ENCODE measurements at regions not wholly inside any gene's neighbourhood (a gene's known extent, or its start where the extent isn't known, plus 50 kb on each side); places are given as distances from the start of the nearest gene placed in this dataset.
"Not testable (repeated sequence)": the region's sequence is repeated elsewhere in the genome, so short reads cannot be mapped to it uniquely, and the experiment has no call there.

- DNase-seq = no peak
Measured at GRCh38 chr12:131321988-131322387, 368.3 kb downstream of the ADGRD1 start.

GRCh38 chr12:131322460-131322859 lies 368.8 kb downstream of the ADGRD1 start:
- DNase-seq = not testable (repeated sequence)

- no peak for DNase-seq
Measured at GRCh38 chr12:131323879-131324278, 370.2 kb downstream of the ADGRD1 start.

- peak; percentile 11 for DNase-seq
Measured at GRCh38 chr12:131327521-131328488, 374.1 kb downstream of the ADGRD1 start.

DNA sequence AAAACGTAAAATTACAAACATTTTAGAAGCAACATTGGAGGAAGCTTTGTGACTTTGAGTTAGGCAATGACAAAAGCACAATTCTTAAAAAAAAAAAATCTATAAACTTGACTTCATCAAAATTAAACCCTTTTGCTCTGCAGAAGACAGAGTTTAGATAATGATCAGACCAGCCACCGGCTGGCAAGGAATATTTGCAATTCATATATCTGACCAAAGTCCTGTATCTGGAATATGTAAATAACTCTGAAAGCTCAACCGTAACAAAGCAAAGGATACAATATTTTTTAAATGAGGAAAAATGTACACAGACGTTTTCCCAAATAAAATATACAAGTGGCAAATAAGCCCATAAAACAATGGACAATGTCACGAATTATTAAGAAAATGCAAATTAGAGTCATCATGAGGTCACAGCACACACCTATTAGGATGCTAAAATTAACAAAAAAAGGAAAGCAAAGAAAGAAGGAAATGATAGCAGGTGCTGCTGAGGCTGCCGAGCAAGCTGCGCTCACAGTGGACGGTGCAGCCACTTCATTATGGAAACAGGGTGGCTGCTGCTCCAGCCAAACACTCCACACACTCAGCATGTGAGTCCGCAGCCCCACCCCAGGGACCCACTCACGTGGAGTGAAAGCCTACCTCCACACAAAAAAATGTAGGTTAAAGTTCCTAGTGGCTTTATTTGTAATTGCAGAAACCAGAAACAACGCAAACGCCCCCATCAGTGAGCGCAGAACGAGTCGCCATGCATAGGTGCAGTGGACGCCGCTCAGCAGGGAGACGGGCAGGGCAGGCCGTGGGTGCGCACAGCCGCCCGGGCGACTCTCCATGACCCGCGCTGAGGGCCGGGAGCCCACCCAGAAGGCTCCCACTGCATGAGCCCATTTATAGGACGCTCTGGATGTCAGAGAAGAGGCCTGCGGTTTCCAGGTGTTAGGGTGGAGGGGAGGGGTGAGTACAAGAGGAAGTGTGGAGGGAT lies 375.4 kb downstream of the ADGRD1 start:
- not testable (repeated sequence) for DNase-seq

DNA sequence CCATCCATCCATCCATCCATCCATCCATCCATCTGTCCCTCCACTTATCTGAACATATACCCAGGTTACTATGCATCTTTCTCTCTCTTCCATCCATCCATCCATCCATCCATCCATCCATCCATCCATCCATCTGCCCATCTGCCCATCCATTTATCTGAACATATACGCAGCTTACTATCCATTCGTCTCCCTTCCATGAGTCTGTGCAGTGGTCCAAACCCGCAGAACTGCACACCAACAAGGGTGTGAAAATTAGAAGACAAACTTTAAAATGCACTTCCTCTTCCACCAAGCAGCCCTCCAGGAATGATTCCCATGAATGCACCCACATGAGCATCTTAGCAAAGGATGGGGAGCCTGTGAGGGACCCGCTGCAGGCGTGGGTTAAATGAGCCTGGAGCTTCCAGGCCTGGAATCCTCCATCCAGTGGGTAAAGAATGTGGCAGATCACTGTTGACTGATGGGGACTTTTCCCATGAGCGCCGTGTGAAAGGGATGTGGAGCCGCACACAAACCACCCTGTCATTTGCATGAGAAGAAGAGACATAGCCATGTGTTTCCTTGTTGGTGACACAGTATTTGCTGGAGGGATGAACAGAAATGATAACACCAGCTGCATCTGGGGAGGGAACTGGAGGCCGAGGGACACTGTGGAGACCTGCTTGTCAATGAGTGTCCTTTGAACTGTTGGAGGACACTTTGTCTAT lies 376.6 kb downstream of the ADGRD1 start:
- no peak for DNase-seq

DNA sequence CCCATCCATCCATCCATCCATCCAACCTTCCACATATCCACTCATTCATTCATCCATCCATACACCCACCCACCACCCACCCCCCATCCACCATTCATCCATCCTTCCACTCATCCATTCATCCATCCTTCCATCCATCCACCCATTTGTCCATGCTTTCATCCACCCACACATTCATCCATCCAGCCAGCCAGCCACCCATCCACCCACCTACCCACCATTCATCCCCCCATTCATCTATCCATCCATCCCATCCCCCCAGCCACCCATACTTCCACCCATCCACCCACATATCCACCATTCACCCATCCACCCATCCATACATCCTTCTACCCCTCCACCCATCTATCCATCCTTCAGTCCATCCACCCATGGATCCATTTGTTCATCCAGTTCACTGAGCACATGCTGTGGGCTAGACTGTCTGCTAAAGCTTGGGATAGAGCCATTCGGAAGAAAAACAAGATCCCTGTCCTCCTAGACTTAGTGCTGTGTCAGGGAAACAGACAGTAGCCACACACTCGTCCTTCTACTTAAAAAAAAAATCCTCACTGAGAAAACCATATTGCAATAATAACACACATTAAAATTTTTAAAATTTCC lies 377.5 kb downstream of the ADGRD1 start:
- no peak for DNase-seq

DNA sequence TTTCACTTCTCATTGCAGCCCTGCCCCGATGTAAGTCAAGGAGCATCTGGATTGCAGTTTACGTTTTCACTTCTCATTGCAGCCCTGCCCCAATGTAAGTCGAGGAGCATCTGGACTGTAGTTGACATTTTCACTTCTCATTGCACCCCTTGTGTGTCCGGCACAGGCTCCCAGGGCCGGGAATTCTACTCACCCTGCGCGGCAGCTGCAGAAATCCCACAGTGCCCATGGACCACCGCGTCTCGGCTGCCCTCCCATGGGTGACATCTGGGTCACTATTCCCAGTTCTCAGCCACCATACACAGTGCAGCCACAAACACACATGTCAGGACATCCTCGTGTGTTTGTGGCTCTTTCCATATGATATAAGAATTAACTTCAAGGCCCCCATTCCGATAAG lies 378.5 kb downstream of the ADGRD1 start:
- no peak for DNase-seq

DNA sequence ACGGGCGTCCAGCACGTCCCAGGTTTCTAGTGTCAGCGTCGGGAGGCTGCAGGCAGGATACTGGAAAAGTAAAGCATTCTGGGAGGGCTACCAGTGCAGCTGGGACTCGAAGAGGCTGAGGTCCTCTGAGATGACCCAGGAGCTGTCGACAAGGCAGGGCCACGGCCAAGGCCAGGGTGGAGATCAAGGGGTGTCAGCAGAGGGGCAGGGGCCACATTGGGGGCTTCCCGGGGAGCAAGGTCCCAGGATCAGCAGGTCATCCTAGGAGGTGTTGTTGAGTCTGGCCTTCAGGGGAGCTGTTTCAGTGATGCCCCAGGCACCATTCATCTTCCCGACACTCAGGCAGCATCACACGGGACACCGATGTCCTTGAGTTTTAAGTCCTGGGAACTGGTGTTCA lies 377.8 kb upstream of the SFSWAP start:
- no peak for DNase-seq

GRCh38 chr12:131333621-131334440 lies 377.1 kb upstream of the SFSWAP start:
- DNase-seq = no peak

DNA sequence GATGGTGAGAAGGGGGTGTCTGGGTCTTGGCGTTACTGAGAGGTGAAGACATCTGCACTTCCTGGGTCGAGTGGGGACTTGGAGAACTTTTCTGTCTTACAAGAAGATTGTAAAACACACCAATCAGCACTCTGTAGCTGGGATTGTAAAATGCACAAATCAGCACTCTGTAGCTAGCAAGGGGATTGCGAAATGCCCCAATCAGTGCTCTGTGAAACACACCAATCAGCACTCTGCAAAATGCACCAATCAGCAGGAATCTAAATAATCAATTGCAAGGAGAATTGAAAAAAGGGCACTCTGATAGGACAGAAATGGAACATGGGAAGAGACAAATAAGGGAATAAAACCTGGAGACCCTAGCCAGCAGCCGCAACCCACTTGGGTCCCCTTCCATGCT lies 376.1 kb upstream of the SFSWAP start:
- no peak for DNase-seq

- DNase-seq = no peak
Measured at GRCh38 chr12:131335456-131335855, 375.4 kb upstream of the SFSWAP start.

- not testable (repeated sequence) for DNase-seq
Measured at GRCh38 chr12:131337861-131338260, 373.0 kb upstream of the SFSWAP start.

DNA sequence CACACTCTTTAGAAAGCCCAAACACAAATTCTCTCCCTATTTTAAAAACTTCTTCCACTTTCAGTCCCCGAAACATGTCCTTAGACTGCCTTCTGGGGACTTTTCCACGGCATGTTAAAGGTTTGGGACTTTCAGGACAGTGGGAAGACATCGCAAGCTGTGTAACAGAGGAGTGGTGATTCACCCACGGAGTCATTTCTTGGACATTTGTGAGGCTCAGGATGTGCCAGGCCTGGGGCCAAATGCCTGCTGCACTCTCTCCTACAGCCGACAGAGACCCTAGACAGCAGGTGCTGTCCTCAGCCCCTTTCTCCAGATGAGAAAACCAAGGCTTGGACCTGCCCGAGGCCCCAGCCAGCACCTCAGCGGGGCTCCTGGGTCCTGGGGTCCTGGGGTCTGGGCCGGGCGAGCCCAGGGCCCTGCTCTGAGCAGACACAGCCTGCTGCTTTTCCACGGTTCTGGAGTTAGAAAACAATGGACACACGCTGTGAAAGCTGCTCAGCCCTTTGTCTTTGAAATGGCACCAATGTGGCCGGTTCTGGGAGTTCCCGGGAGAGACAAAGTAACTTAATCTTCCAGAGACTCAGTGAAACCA lies 370.2 kb upstream of the SFSWAP start:
- DNase-seq = no peak

DNA sequence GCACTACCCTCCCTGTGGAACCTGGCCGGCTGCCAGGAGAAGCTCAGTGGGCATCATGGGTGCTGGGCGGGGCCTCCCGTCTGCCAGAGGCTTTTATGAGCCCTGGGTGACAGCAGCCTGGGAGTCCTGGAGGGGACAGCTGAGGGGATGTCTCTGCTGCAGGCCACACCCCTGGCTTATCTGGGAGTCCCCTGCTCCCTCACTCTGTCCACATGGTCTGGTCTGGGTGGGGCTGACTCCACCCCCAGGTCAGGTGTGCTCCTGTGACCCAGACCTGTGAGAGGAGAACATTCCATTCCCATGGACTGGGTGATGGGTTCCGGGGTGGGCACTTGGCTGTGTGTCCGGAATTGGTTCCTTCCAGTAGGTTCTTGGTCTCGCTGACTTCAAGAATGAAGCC lies 369.3 kb upstream of the SFSWAP start:
- not testable (repeated sequence) for DNase-seq

GRCh38 chr12:131343436-131343835 lies 367.5 kb upstream of the SFSWAP start:
- DNase-seq = not testable (repeated sequence)

DNA sequence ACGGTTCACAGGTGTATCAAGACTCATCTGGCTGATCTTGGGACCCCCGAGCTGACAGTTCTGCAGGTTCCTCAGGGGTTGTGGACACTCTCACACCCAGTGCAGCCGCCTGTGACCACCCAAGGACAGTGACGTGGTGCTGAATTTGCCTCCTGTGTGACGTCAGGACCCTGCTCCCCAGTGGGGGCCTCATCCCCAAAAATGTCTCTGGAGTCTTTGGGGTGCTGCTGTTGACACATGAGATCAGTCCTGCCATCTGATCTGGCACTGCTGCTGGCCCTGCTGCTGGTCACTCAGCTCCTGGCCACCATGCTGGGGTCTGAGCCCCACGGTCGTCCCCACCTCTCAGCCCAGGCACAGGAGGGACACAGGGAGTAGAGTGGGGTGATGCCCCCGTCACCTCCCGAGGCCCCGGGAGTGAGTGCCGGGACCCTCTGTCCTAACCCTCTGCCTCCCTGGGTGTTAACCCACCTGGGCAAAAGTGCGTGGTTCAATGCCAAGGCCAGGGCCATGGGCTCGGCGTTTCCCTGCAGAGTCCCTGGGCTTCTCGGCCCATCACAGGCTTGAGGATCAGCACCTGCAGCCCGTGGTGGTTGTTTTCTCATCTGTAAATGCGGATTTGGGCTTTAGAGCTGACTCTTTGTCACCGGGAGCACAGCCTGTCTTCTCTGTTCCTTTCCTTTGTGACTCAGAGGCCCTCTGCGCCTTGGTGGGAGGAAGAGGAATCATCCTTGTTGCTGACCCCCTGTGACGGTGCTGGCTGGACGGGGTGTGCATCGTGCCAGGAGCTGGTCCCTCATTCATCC lies 366.0 kb upstream of the SFSWAP start:
- not testable (repeated sequence) for DNase-seq

DNA sequence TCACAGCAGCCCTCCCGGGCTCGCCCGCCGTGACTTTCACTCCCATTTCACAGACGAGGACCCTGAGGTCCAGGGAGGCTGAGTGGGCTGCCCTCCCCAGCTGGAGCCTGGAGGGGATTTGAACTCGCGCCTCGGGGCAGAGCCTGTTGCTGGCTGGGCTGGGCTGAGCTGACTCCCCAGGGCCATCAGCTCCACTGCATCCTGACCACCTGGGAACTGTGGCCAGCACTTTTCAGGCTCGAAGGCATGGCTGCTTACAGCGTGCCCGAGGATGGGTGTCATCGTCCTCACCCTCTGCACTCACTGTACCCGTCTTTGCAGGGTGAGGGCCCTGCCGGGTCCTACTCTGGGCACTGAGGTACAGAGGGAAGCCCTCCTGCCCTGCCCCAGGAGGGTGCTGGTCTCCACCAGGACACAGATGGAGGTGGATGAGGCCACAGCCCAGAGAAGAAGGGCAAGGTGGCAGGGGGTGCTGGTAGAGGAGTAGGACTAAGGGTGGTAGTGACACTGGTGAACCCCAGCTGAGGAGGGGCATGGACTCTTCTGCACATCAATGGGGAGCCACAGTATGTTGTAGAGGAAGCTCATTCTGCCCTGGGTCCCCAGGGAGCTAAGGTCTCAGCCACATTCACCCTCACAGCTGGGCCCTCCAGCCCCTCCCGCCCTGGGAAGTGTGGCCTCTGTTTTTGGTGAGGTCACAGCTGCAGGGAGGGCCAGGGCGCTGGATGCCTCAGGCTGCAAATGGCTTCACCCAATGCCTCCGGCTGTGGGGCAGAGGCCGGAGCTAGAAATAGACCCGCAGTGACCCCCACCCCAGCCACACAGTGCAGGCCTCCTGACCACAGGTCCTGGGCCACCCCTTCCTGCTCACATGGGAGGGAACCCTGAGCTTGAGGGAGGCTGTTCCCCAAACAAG lies 365.1 kb upstream of the SFSWAP start:
- no peak for DNase-seq
